ENCODE measurements at regions not wholly inside any gene's neighbourhood (a gene's known extent, or its start where the extent isn't known, plus 50 kb on each side); places are given as distances from the start of the nearest gene placed in this dataset.

DNA sequence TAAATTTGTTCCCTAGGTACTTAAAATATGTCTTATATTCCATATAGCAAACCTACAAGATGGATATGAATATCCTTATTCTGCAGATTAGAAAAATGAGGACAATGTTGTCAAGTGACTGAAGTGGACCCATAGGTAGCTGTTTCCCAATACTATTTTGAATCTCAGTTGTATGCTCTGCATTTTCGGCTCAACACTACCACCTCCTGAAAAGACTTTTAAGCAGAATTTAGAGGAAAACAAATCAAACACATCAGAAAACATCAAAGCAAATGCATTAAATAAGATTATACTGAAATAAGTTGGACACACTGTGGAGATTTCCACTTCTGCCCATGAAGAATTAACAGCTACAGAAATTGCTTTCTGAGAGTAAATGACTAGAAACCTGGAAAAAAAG lies 488.7 kb downstream of the TRIML1 start:
- Histone ChIP-seq H3K27me3 (ENCODE audit: control insufficient read depth, insufficient read depth, low read length) (no peaks in the 10 kb centered on the region), H3K36me3 (ENCODE audit: control insufficient read depth, insufficient read depth, low read length) (no peaks in the 10 kb centered on the region), H3K27ac (ENCODE audit: low read length) (no peak overlapping the region), H3K4me1 (ENCODE audit: control insufficient read depth, insufficient read depth, low read length) (no peaks in the 10 kb centered on the region), H3K9me3 (replicated peaks; ENCODE audit: control insufficient read depth, low read depth, low read length) (peaks cover 3% of the 10 kb centered on the region), H3K4me3 (ENCODE audit: low read length) (no peak overlapping the region)
- peak; percentile 3 for DNase-seq
- WGBS (ENCODE audit: insufficient coverage), result no CpG with 5 or more reads among the region's 1 CpG

DNA sequence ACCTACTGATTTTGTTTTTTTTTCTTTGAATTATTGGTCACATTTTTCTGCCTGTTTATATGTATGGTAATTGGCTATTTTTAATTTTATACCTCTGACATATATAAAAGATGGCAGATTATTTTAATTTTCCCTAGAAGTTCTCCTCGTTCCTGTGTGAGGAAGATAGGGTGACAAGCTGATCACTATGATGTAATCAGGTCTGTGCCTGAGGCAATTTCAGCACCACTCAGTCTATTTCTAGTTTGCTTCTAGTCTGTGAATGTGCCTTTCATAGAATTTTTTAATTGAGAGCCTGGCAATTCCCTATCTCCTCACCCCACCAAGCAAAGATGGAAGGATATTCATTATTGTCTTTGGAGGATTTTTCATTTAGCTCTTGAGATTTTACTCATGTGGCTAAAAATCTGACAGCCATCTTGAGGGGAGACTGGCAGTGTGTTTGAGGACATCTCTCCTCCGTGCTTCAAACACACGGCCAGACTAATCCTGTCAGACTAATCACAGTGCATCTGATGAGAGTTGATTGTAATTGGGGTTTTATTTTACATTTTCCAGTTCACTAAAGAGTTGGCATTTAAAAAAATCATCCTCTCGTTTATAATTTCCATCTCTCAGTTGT lies 500.3 kb downstream of the TRIML1 start:
- H3K4me1 ChIP-seq (ENCODE audit: control insufficient read depth, insufficient read depth, low read length), result no peaks in the 10 kb centered on the region
- WGBS (ENCODE audit: insufficient coverage), result no CpG with 5 or more reads among the region's 4 CpGs
- no peak overlapping the region for H3K4me3 ChIP-seq (ENCODE audit: low read length)
- no peaks in the 10 kb centered on the region for H3K27me3 ChIP-seq (ENCODE audit: control insufficient read depth, insufficient read depth, low read length)
- no peak for DNase-seq
- H3K9me3 ChIP-seq (replicated peaks; ENCODE audit: control insufficient read depth, low read depth, low read length), result no peaks in the 10 kb centered on the region
- H3K36me3 ChIP-seq (ENCODE audit: control insufficient read depth, insufficient read depth, low read length), result no peaks in the 10 kb centered on the region
- H3K27ac ChIP-seq (ENCODE audit: low read length), result no peak overlapping the region

DNA sequence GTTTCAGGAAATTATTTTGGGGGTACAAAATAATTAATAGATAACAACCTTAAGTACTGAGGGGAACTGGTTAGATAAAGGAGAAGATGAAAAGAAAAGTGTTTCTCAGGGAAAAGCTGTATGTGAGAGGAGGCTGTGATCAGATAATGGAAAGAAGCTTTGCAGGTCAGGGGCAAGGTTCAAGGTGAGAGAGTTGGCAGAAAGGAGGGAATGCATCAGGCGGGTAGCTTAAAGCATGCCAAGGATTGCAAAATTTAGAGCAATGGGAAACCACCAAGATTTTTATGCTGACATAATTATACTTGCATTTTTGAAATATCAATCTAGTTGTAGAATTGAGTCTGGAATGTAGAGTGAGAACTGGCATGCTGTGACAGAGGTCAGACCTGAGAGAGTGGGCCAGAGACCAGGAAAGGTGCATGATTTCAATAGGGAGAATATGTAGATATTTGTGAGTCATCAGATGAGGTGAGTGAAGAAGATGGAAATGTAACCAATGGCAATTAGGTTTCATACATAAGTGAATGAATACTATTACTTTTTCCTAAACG lies 508.7 kb downstream of the TRIML1 start:
- no peak overlapping the region for H3K27ac ChIP-seq (ENCODE audit: low read length)
- H3K36me3 ChIP-seq (ENCODE audit: control insufficient read depth, insufficient read depth, low read length), result no peaks in the 10 kb centered on the region
- H3K4me1 ChIP-seq (ENCODE audit: control insufficient read depth, insufficient read depth, low read length), result no peaks in the 10 kb centered on the region
- DNase-seq, result no peak
- H3K4me3 ChIP-seq (ENCODE audit: low read length), result no peak overlapping the region
- WGBS (ENCODE audit: insufficient coverage), result no CpG with 5 or more reads among the region's 2 CpGs
- H3K9me3 ChIP-seq (replicated peaks; ENCODE audit: control insufficient read depth, low read depth, low read length), result no peaks in the 10 kb centered on the region
- H3K27me3 ChIP-seq (ENCODE audit: control insufficient read depth, insufficient read depth, low read length), result no peaks in the 10 kb centered on the region

DNA sequence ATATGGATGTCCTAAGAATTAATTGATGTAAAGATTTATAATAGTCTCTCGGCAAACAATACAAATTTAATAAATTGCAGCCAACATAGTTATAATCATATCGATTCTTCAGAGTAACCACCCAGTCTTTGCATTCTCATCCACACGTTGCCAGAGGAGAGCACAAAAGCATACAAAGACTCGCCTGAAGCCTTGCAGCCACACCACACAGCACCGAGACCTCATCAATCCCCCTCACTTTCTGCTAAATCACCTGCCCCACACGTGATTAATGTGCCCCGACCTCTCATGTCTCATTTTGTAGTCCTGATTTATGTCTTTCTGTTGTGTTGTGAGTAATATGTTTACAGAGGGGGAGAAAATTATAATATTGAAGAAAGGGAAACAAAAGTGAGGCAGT lies 510.4 kb downstream of the TRIML1 start:
- Histone ChIP-seq H3K4me1 (ENCODE audit: control insufficient read depth, insufficient read depth, low read length) (no peaks in the 10 kb centered on the region), H3K9me3 (replicated peaks; ENCODE audit: control insufficient read depth, low read depth, low read length) (no peaks in the 10 kb centered on the region), H3K27me3 (ENCODE audit: control insufficient read depth, insufficient read depth, low read length) (no peaks in the 10 kb centered on the region), H3K36me3 (ENCODE audit: control insufficient read depth, insufficient read depth, low read length) (no peaks in the 10 kb centered on the region), H3K27ac (ENCODE audit: low read length) (no peak overlapping the region), H3K4me3 (ENCODE audit: low read length) (no peak overlapping the region)
- DNase-seq, result no peak
- 70% methylated on average over 3 of the region's 7 CpGs for WGBS (ENCODE audit: insufficient coverage)

DNA sequence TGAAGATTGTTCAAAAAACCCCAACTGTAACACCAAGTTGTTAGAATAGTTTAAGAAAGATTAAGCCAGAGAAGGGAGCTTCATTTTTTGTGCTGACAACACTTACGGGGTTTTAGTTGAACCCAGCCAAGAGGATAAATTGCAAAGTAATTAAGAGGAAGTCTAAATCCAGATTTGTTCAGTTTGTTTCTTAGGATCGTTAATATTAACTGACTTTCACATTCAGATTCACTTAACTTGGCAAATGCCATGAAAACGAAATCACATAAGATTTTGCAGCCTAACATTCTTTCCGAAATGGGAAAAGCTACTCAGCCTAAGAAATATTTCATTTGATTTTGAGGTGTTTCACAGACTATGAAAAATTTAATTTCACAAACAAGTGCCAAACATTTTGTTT lies 511.3 kb downstream of the TRIML1 start:
- H3K27ac ChIP-seq (ENCODE audit: low read length), result no peak overlapping the region
- no CpG with 5 or more reads among the region's 4 CpGs for WGBS (ENCODE audit: insufficient coverage)
- no peaks in the 10 kb centered on the region for H3K4me1 ChIP-seq (ENCODE audit: control insufficient read depth, insufficient read depth, low read length)
- H3K4me3 ChIP-seq (ENCODE audit: low read length), result no peak overlapping the region
- DNase-seq, result peak; percentile 43
- H3K9me3 ChIP-seq (replicated peaks; ENCODE audit: control insufficient read depth, low read depth, low read length), result no peaks in the 10 kb centered on the region
- H3K27me3 ChIP-seq (ENCODE audit: control insufficient read depth, insufficient read depth, low read length), result no peaks in the 10 kb centered on the region
- no peaks in the 10 kb centered on the region for H3K36me3 ChIP-seq (ENCODE audit: control insufficient read depth, insufficient read depth, low read length)

DNA sequence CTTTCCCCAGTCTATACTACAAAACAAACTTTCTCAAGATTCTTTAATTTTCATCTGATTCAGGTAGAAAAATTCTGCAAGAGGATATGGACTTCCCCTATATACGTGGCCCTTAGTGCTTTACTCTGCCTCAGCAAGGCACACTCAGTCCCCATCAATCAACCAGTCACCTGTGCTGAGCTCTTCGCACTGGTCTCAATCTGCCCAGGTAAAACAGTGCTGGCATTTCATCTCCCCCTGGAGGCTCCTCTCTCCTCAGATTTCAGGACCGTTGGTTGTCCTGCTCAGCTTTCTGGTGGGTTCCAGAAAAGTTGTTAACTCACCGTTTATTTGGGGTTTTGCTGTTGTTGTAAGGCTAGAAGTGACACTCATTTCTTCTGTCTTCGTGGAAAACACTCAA lies 518.1 kb downstream of the TRIML1 start:
- Histone ChIP-seq H3K27me3 (ENCODE audit: control insufficient read depth, insufficient read depth, low read length) (no peaks in the 10 kb centered on the region), H3K27ac (ENCODE audit: low read length) (no peak overlapping the region), H3K9me3 (replicated peaks; ENCODE audit: control insufficient read depth, low read depth, low read length) (no peaks in the 10 kb centered on the region), H3K4me1 (ENCODE audit: control insufficient read depth, insufficient read depth, low read length) (peaks cover 6% of the 10 kb centered on the region), H3K4me3 (ENCODE audit: low read length) (no peak overlapping the region), H3K36me3 (ENCODE audit: control insufficient read depth, insufficient read depth, low read length) (no peaks in the 10 kb centered on the region)
- 78% methylated on average over 2 of the region's 5 CpGs for WGBS (ENCODE audit: insufficient coverage)
- DNase-seq, result no peak

DNA sequence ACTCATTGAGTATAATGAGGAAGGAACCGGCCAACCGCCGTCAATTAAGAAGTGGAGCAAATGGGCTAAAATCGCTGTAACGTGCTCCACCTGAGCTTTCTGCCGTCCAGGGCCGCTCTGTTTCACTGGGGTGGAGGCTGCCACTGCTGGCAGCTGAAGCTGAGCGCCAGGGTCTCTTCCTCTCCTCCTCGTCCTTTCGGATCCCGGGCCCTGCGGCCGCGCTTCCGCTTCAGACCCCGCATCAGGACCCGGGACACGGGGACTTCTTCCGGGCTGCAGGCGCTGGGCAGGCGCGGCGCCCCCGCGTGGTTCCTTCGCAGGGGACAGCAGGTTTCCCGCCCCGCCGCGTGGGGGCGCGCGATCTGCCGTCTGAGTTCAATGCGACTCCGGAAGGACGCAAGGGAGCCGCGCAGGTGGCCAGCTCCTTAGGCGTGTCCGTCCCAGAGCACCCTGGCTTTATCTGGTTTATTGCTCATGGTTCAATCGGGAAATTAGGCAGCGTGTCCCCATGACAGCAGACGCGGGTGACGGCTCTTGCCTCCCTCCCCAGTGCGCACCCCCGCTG lies 519.8 kb downstream of the TRIML1 start:
- DNase-seq, result no peak
- no peaks in the 10 kb centered on the region for H3K9me3 ChIP-seq (replicated peaks; ENCODE audit: control insufficient read depth, low read depth, low read length)
- no peaks in the 10 kb centered on the region for H3K27me3 ChIP-seq (ENCODE audit: control insufficient read depth, insufficient read depth, low read length)
- peaks cover 6% of the 10 kb centered on the region for H3K4me1 ChIP-seq (ENCODE audit: control insufficient read depth, insufficient read depth, low read length)
- H3K36me3 ChIP-seq (ENCODE audit: control insufficient read depth, insufficient read depth, low read length), result no peaks in the 10 kb centered on the region
- no peak overlapping the region for H3K27ac ChIP-seq (ENCODE audit: low read length)
- WGBS (ENCODE audit: insufficient coverage), result 85% methylated on average over 48 of the region's 48 CpGs
- no peak overlapping the region for H3K4me3 ChIP-seq (ENCODE audit: low read length)

DNA sequence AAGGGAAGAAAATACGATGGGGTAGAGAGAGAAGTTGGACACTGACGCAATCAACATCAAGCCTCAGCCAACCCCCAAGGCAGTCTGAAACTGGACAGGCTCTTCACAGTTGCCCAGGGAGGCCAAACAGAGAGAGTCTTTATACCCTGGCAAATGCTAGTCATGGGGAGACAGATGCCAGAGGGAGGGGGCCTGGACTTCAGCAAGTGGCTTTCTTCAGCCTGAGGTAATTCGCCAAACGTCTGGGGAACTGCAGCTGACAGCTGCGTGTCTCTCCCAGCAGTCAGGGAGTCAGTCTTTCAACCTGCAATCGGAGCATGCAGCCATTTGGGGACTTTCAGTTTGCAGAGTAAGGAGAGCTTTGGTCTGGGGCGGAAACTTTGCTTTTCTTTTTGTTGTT lies 521.6 kb downstream of the TRIML1 start:
- H3K27ac ChIP-seq (ENCODE audit: low read length), result peak overlapping the region; percentile 47
- H3K4me3 ChIP-seq (ENCODE audit: low read length), result no peak overlapping the region
- H3K9me3 ChIP-seq (replicated peaks; ENCODE audit: control insufficient read depth, low read depth, low read length), result no peaks in the 10 kb centered on the region
- H3K27me3 ChIP-seq (ENCODE audit: control insufficient read depth, insufficient read depth, low read length), result no peaks in the 10 kb centered on the region
- H3K36me3 ChIP-seq (ENCODE audit: control insufficient read depth, insufficient read depth, low read length), result no peaks in the 10 kb centered on the region
- DNase-seq, result peak; percentile 68
- 60% methylated on average over 3 of the region's 7 CpGs for WGBS (ENCODE audit: insufficient coverage)
- peaks cover 6% of the 10 kb centered on the region for H3K4me1 ChIP-seq (ENCODE audit: control insufficient read depth, insufficient read depth, low read length)

DNA sequence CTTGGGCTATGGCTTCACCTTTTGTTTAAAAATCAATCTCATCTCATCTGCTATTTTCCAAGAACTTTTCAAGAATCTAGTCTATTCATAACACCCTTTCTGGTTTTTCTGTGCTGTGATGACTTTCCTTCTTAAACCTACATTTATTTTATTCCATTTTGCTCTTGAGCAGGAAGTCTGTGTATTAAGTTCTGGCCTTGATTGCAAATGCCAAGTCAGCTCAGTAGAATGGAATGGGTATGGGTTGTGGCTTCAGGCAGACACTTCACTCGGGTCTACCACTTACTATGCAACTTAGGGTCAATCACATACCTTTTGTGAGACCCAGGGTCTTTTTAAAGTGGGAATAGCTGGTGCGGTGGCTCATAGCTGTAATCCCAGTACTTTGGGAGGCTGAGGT lies 522.3 kb downstream of the TRIML1 start:
- DNase-seq, result no peak
- Histone ChIP-seq H3K9me3 (replicated peaks; ENCODE audit: control insufficient read depth, low read depth, low read length) (no peaks in the 10 kb centered on the region), H3K4me3 (ENCODE audit: low read length) (no peak overlapping the region), H3K27me3 (ENCODE audit: control insufficient read depth, insufficient read depth, low read length) (no peaks in the 10 kb centered on the region), H3K27ac (ENCODE audit: low read length) (peak overlapping the region; percentile 47), H3K4me1 (ENCODE audit: control insufficient read depth, insufficient read depth, low read length) (peaks cover 6% of the 10 kb centered on the region), H3K36me3 (ENCODE audit: control insufficient read depth, insufficient read depth, low read length) (no peaks in the 10 kb centered on the region)
- no CpG with 5 or more reads among the region's 2 CpGs for WGBS (ENCODE audit: insufficient coverage)

DNA sequence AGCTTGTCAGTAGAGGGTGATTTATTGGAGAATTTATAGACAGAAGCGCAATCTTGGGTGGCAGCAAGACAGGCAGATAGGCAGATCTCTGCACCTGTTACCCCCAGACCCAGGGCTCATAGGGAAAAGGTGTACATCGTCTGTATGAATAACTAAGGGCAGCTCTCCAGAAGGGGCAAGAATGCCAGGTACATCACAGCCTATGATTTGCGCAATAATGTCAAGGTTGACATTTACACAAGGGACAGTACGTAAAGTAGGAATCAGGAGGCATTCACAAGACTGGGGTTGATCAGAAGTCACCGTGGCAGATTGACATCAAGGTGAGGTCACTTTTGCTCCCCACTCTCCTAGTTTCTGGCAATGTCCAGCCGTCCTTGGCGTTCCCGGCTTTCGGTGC lies 524.1 kb downstream of the TRIML1 start:
- Histone ChIP-seq H3K27me3 (ENCODE audit: control insufficient read depth, insufficient read depth, low read length) (no peaks in the 10 kb centered on the region), H3K27ac (ENCODE audit: low read length) (no peak overlapping the region), H3K36me3 (ENCODE audit: control insufficient read depth, insufficient read depth, low read length) (no peaks in the 10 kb centered on the region), H3K9me3 (replicated peaks; ENCODE audit: control insufficient read depth, low read depth, low read length) (peaks cover 1% of the 10 kb centered on the region), H3K4me1 (ENCODE audit: control insufficient read depth, insufficient read depth, low read length) (peaks cover 6% of the 10 kb centered on the region), H3K4me3 (ENCODE audit: low read length) (no peak overlapping the region)
- 82% methylated on average over 9 of the region's 9 CpGs for WGBS (ENCODE audit: insufficient coverage)
- DNase-seq, result no peak
